SK-N-SH treated with all-trans-retinoic acid at 6 μM for 48 hours (cell line): ENCODE measurements at regions not wholly inside any gene's neighbourhood (a gene's known extent, or its start where the extent isn't known, plus 50 kb on each side); places are given as distances from the start of the nearest gene placed in this dataset.

Experiments used
- ISL1 ChIP-seq: fragments of 250-450 bp; sonication (Bioruptor Pico); IDR thresholded peaks from 2 replicates; pipeline ENCODE4 v2.1.2; 2022; ENCODE audit warnings: mild to moderate bottlenecking, moderate library complexity
- PPARA ChIP-seq: fragments of 250-450 bp; sonication (Bioruptor Pico); IDR thresholded peaks from 2 replicates; pipeline ENCODE4 v1.5.0; 2020; ENCODE audit warnings: mild to moderate bottlenecking, borderline replicate concordance
- TCF4 ChIP-seq: fragments of 250-450 bp; sonication (Bioruptor Pico); IDR thresholded peaks from 2 replicates; pipeline ENCODE4 v1.8.0; 2021; ENCODE audit warnings: mild to moderate bottlenecking, moderate library complexity, borderline replicate concordance
- ZC3H10 ChIP-seq: fragments of 250-450 bp; sonication (Bioruptor Pico); IDR thresholded peaks from 2 replicates; pipeline ENCODE4 v1.5.1; 2021; ENCODE audit warnings: mild to moderate bottlenecking, moderate library complexity
- ZFP3 ChIP-seq: fragments of 250-450 bp; sonication (Bioruptor Pico); IDR thresholded peaks from 2 replicates; pipeline ENCODE4 v1.5.0; 2020; ENCODE audit warnings: mild to moderate bottlenecking, moderate library complexity
- TF ChIP-seq, protein P1 (sequence below): fragments of 250-450 bp; sonication (Bioruptor Pico); IDR thresholded peaks from 2 replicates; pipeline ENCODE4 v1.8.0; 2020; ENCODE audit warnings: mild to moderate bottlenecking, moderate library complexity, borderline replicate concordance

DNA sequence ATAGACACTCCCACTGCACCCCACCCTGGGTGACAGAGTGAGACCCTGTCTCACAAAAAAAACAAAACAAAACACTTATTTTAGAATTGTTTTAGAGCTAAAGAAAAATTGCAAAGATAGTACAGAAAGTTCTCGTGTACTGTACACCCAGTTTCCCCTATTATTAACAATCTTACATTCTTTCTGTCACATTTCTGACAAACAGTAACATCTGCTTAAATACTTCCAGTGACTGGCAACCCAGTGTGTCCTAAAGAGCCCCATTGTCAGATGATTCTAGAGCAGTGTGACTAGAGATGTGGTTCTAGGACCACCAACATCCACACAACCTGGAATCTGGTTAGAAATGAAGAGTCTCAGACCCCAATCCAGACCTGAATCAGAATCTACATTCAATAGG, 90.5 kb downstream of the LEPR start:
- TF ChIP-seq ZC3H10 (CRISPR knock-in tag): no peak
- no peak for TF ChIP-seq ZFP3 (CRISPR knock-in tag)
- TF ChIP-seq, protein P1, sequence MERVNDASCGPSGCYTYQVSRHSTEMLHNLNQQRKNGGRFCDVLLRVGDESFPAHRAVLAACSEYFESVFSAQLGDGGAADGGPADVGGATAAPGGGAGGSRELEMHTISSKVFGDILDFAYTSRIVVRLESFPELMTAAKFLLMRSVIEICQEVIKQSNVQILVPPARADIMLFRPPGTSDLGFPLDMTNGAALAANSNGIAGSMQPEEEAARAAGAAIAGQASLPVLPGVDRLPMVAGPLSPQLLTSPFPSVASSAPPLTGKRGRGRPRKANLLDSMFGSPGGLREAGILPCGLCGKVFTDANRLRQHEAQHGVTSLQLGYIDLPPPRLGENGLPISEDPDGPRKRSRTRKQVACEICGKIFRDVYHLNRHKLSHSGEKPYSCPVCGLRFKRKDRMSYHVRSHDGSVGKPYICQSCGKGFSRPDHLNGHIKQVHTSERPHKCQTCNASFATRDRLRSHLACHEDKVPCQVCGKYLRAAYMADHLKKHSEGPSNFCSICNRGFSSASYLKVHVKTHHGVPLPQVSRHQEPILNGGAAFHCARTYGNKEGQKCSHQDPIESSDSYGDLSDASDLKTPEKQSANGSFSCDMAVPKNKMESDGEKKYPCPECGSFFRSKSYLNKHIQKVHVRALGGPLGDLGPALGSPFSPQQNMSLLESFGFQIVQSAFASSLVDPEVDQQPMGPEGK (CRISPR knock-in tag): no peak
- no peak for TF ChIP-seq TCF4 (CRISPR knock-in tag)
- no peak for TF ChIP-seq PPARA
- no peak for TF ChIP-seq ISL1 (CRISPR knock-in tag)
